ENCODE measurements at regions not wholly inside any gene's neighbourhood (a gene's known extent, or its start where the extent isn't known, plus 50 kb on each side); places are given as distances from the start of the nearest gene placed in this dataset.

- no peak for DNase-seq (ENCODE audit: low read depth)
Observed at GRCh38 chr5:159536166-159536565, 205.9 kb upstream of the IL12B start.

- DNase-seq (ENCODE audit: low read depth) = no peak
Observed at GRCh38 chr5:159536646-159537045, 206.4 kb upstream of the IL12B start.

- no peak for DNase-seq (ENCODE audit: low read depth)
Observed at GRCh38 chr5:159539678-159540077, 209.4 kb upstream of the IL12B start.

- DNase-seq (ENCODE audit: low read depth) = no peak
Observed at GRCh38 chr5:159543326-159543725, 213.0 kb upstream of the IL12B start.

DNA sequence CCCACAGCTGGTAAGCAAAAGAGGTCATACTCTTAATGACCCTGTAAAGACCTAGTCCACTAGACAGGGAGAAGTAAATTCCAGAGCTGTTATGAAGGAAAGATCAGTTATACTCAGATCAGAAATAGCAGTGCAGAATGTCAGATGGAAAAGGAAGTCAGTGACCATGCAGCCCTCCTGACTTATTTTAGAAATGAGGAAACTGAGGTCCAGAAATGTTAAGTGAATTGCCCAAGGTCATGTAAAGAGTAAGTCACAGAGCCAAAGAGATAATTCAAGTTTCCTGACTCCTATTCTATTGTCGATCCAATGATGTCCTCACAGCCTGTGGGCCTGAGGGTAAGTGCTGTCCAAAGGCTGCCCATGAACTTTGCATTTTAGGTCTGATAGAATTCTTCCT lies 214.9 kb upstream of the IL12B start:
- DNase-seq (ENCODE audit: low read depth) = no peak

- DNase-seq (ENCODE audit: low read depth) = no peak
Observed at GRCh38 chr5:159547466-159548195, 217.3 kb upstream of the IL12B start.

GRCh38 chr5:159548517-159548916 lies 218.2 kb upstream of the IL12B start:
- DNase-seq (ENCODE audit: low read depth) = no peak

DNA sequence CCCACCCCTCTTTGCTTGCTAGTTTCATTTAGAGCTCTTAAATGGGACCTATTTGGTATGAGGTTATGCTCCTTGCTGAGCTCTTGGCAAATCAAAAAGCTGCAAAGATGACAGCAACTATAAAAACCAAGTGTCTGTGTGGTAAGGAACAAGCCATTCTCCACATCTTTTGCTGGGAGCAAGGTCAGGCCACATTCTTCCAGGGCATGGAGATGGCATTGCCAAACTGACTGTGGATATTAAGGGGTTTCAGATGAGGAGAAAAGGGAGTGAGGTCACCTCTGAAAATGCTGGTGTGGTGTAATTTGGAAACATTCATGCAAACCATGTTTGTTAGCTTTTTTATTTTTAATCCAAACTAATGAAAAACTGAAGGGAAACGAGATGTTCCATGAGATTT lies 218.8 kb upstream of the IL12B start:
- DNase-seq (ENCODE audit: low read depth) = no peak

- no peak for DNase-seq (ENCODE audit: low read depth)
Observed at GRCh38 chr5:159550951-159551350, 220.7 kb upstream of the IL12B start.

DNA sequence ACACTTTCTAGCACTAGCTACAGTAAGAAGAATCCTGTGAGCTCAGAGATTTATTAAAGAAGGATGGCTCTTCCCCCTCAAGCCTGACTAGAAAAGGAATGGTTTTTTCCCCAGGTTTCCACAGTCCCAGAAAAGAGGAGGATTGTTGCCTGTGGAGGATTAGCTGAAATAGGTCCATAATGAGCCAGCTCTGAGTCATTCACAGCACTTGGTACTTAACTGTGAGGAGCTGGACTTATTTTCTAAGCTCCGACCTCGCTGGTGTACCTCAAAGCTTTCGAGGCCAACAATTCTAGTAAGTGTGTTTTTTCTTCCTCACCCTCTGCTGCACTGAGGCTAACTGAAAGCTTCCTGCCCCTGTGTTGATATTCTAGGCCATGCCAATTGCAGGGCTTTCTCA lies 222.5 kb upstream of the IL12B start:
- DNase-seq (ENCODE audit: low read depth) = no peak

GRCh38 chr5:159553792-159554191 lies 223.5 kb upstream of the IL12B start:
- no peak for DNase-seq (ENCODE audit: low read depth)

DNA sequence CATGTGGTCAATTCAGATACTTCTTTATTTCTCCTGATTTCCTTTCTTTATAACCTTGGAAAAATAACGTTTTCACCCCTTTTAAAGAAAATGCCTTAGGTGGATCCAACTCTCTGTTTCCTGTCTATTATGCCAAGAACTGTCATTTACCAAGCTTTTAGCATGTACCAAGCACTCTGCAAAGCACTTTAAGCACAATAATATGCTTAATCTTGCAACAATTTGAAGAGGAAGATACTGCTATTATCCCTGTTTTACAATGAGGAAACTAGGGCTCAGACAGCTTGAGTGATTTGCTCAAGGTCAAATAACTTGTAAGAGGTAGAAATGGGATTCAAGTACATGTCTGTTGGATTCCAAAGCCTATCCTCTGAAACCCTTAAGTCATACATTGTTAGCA lies 224.8 kb upstream of the IL12B start:
- DNase-seq (ENCODE audit: low read depth) = no peak

DNA sequence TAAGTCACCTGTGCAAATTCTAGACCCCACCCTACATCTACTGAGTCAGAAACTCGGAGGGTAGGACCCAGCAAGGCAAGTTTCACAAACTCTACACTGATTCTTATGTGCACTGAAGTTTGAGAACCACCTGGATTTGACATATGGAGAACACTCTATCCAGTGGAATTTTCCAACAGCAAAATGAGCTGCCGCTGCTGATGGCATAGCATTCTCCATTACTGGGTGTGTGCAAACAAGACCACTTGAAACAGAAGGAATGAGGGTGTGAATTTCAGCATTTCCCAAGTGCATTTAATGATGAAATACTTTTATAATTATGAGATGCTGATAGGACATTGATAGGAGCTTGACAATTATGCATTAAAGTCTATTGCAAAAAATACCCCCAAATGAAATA lies 229.1 kb upstream of the IL12B start:
- DNase-seq (ENCODE audit: low read depth) = no peak

GRCh38 chr5:159560088-159560487 lies 229.8 kb upstream of the IL12B start:
- no peak for DNase-seq (ENCODE audit: low read depth)

DNA sequence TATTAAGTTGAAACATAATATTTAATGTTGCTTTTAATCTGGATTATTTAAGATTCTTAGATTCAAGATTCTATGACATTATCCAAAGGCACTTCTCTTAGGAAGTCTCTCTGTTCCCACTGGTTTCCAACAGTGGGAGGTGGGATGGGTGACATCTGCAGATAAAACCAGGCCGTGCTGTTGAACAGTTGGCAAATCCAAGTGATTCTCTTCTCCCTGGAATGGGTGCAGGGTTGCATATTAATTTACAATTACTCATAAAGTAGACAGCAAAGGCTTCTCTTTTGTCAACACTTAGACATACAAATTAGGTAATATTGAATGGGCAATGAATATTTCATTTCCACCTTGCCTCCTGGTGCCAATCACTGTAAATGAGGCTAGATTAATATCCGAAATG lies 233.7 kb upstream of the IL12B start:
- no peak for DNase-seq (ENCODE audit: low read depth)

GRCh38 chr5:159566832-159567231 lies 236.5 kb upstream of the IL12B start:
- DNase-seq (ENCODE audit: low read depth) = no peak

GRCh38 chr5:159567461-159567860 lies 237.2 kb upstream of the IL12B start:
- no peak for DNase-seq (ENCODE audit: low read depth)

DNA sequence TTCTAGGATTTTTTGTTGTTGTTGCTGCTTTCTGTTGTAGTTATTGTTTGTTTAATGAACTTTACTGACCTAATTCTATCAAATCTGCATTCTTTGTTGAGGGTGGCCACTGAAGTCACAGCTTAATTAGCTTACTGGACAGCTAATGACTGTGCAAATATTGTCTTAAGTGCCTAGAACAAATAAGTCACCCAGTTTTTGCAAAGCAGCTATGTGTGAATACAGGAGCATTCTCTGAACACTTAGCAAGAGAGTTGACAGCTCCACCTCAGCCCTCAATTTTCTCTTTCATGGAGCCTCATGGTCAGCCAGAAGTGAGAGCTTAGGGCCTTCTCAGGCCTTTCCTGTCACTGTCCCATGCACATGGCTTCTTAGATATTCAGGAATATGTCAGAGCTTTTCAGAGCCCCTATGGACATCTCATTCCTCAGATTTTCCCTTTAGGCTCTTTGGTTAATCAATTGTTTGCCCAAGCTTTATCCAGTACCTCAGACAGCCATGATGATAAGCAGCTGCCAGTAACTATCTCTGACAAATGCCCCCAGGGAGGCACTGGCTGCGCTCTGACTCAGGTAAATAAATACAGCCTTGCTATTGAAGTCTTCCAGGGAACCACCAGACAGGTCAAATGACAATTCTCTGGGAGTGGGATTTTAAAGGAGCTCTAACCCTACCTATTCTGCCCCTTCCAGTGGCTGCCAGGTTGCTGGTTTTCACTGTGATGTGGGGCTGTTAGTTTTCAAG lies 241.4 kb upstream of the IL12B start:
- DNase-seq (ENCODE audit: low read depth) = no peak

DNA sequence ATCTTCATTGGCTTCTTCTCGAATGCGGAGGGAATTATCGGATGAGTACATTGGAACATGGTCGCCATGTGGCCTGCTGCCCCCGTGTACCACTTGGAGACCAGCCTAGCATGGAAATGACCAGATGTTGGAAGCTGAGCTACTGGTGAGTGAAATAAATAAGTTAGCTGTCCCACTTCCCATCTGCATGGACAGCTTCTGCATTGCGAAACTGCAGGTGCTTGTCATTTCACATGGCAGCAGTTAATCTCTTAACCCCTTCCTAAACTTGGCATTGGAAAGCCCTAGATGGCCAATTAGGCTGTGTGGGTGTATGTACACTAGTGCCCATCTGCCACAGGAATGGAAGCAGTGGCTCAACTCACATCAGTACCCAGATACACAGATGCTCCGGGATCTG lies 246.6 kb upstream of the IL12B start:
- DNase-seq (ENCODE audit: low read depth) = no peak

DNA sequence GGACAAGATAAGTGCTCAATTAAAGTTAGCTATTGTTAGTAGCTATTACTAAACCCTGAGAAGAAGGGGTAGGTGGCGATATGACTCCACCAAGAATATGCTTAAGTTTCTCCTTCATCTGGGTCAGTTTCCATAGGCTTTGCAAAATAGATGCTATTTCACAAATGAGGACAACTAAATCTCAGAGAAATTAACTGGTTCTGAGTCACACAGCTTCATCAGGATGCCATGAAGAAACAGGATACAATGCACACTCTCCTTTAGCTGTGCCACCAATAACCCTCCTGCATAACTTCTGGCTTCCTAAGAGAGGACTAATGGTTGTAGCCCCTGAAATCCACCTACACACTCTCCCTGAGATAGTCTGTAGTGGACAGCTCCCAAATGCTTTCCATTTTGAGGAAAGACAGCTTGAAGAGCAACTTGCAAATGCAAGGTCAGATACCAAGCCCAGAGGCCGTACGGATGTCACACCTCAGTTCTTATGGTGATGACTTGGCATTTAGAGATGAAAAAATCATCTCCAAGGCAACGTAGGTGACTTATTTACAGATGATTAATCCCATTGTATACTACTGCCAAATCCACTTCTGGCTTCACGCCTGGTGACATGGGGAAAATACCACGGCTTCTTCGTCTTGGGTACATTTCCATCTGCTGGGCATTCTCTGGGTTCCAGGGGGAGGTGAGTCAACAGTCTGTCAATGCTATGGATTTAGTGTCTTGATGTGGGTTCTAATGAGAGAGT lies 251.4 kb upstream of the IL12B start:
- no peak for DNase-seq (ENCODE audit: low read depth)

DNA sequence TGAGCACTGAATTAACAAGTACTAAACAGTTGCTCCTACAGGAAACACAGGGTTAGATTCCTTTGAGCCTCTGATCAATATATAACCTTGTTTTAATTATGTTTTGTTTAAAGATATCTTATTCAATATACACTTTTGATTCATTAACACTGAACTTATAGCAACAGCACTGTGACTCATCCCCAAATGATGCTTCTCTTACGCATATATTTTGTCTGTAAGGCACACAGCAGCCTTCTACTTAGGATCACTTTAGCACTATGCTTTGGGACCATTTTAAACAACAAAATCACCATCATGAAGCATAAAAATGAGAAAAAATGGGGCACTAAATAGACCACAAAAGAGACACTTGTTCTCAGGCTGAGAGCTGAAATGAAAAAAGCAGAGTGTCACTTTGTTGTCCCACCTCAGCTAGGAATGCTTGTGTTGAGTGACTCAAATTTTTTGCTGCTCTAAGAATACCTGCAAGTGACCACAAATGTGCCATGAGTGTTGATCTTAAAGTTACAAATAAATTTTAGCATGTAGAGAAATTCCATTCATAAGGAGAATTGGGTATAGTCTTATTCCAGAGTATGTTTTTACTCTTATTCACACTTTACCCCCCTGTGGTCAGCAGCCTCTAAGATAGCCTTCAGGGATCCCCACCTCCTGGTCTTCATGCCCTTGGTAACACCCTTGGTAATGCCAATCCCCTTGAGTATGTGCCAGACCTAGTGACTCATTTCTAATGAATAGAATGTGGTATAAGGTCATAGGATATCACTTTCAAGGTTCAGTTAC lies 252.7 kb upstream of the IL12B start:
- no peak for DNase-seq (ENCODE audit: low read depth)

- DNase-seq (ENCODE audit: low read depth) = no peak
Observed at GRCh38 chr5:159586921-159587320, 256.6 kb upstream of the IL12B start.

All from activated T-helper 1 cell treated with Interleukin-2 at 50 U/mL for 16 hours (primary cell).